ENCODE measurements at regions not wholly inside any gene's neighbourhood (a gene's known extent, or its start where the extent isn't known, plus 50 kb on each side); places are given as distances from the start of the nearest gene placed in this dataset.

DNA sequence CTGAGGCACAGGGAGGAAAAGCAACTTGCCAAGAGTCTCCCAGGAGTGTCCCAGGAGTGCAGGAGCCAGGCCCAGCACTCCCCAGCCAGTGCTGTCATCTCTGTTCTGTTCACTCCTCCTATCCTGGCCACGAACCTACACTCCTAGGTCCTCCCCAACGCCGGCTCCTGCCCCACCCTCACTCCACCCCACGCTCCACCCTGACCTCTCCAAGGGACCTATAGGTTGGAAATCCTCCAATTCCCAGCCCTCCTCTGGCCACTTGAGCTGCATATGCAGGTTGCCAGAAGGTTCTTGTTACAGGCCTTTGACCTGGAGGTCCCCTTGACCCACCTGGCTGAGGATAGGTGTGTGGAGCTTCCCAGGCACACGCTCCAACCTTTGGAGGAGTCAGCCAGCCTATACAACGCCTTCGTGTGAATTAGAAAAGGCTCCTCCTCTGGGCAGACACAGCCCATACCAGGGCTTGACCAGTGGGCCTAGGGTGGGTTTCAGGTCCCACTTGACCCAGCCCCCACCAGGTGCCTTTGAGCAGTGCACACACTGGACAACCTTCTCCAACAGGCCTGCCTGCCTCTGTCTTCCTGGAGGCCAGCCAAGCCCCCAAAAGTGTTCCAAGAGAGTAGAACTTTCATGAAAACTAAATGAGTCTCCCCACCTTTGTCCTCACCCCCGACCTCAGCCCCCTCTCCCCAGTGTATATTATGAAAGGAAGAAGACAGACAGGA, 167.2 kb upstream of the TLE3 start:
- TF ChIP-seq POLR2AphosphoS5 (IDR thresholded peaks at IDR 0.05) (no peak), POLR2A (IDR thresholded peaks at IDR 0.05) (no peak), EP300 (IDR thresholded peaks at IDR 0.05) (no peak)
- TF ChIP-seq, protein P1, sequence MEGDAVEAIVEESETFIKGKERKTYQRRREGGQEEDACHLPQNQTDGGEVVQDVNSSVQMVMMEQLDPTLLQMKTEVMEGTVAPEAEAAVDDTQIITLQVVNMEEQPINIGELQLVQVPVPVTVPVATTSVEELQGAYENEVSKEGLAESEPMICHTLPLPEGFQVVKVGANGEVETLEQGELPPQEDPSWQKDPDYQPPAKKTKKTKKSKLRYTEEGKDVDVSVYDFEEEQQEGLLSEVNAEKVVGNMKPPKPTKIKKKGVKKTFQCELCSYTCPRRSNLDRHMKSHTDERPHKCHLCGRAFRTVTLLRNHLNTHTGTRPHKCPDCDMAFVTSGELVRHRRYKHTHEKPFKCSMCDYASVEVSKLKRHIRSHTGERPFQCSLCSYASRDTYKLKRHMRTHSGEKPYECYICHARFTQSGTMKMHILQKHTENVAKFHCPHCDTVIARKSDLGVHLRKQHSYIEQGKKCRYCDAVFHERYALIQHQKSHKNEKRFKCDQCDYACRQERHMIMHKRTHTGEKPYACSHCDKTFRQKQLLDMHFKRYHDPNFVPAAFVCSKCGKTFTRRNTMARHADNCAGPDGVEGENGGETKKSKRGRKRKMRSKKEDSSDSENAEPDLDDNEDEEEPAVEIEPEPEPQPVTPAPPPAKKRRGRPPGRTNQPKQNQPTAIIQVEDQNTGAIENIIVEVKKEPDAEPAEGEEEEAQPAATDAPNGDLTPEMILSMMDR (IDR thresholded peaks at IDR 0.05), result no peak

Measured in stomach (tissue), 4 donors.